ENCODE measurements at regions not wholly inside any gene's neighbourhood (a gene's known extent, or its start where the extent isn't known, plus 50 kb on each side); places are given as distances from the start of the nearest gene placed in this dataset.

GRCh38 chr6:82521369-82521768 lies 157.8 kb downstream of the TPBG start:
- TF ChIP-seq CTCF (IDR thresholded peaks at IDR 0.05), result no peak
- TF ChIP-seq POLR2A (IDR thresholded peaks at IDR 0.05), result no peak
